Ovary (tissue), 7 donors: ENCODE measurements at regions not wholly inside any gene's neighbourhood (a gene's known extent, or its start where the extent isn't known, plus 50 kb on each side); places are given as distances from the start of the nearest gene placed in this dataset.
"Not testable (repeated sequence)": the region's sequence is repeated elsewhere in the genome, so short reads cannot be mapped to it uniquely, and the experiment has no call there.

Experiments used
- DNase-seq, 5 donors: peaks; one replicate each; pipeline ENCODE4 v3.0.0-alpha.2; 2019 to 2020
- H3K27ac ChIP-seq, 2 donors: fragments of 200-600 bp; one replicate each; pipeline versions ENCODE4 v1.5.1 to v1.8.0; 2019 to 2022
- H3K27me3 ChIP-seq: fragments of 200-600 bp; one replicate; pipeline ENCODE4 v1.8.0; 2022
- H3K36me3 ChIP-seq: fragments of 200-600 bp; sonication (generic); one replicate; pipeline ENCODE4 v1.5.1; 2019
- H3K4me1 ChIP-seq: one replicate; pipeline ENCODE4 v1.8.1; 2013; ENCODE audit warnings: mild to moderate bottlenecking, moderate library complexity; ENCODE audit not compliant: insufficient read depth
- H3K4me3 ChIP-seq: fragments of 200-600 bp; sonication (generic); one replicate; pipeline ENCODE4 v1.5.1; 2017
- H3K9me3 ChIP-seq, 2 donors: fragments of 200-600 bp in 1 of 2; sonication (generic) in 1 of 2; one replicate each; pipeline versions ENCODE4 v1.5.1 to v1.8.1; 2013 to 2019; ENCODE audit warnings: mild to moderate bottlenecking in 1 of 2, moderate library complexity in 1 of 2
- EP300 ChIP-seq: sonication (generic); formaldehyde crosslinking; IDR thresholded peaks from one replicate; pipeline ENCODE4 v1.6.1; 2017; ENCODE audit warnings: antibody characterized with exemption
- POLR2A ChIP-seq: fragments of 450-650 bp; IDR thresholded peaks from one replicate; pipeline ENCODE4 v1.6.1; 2017; ENCODE audit warnings: antibody characterized with exemption, mild to moderate bottlenecking, moderate library complexity
- WGBS, 3 donors: extraction: QIAGEN DNeasy Blood & Tissue Kit in 1 of 3; methylation state at CpG; one replicate each; pipeline versions ENCODE4 v1.1.5 to v1.1.7; 2013 to 2017; 5-methylcytosine and 5-hydroxymethylcytosine counted together
- intact Hi-C, 4 donors: fragments of 100-400 bp; cut with DNase I; formaldehyde crosslinking; loops; one replicate each; pipeline versions ENCODE4 v1.11.0 to v1.15.1; 2022 to 2023
- TF ChIP-seq, protein P1 (sequence below), 3 donors: fragments of 450-650 bp in 2 of 3; fragments of 200-600 bp in 1 of 3; IDR thresholded peaks; one replicate each; pipeline versions ENCODE4 v1.5.1 to v1.8.0; 2016 to 2022; ENCODE audit warnings: antibody characterized with exemption in 3 of 3, mild to moderate bottlenecking in 1 of 3
- donor health status: DM: no; HTN: no; CAD: no; lungs with moderate emphysema.
- donor health status: DM: no; HTN: no; CAD: no.
- donor health status: Bipolar disorder and iron deficiency.
- donor health status: DM: no; HTN: no; CAD: no.
- donor health status: DM: yes; HTN: yes; CAD: no.

DNA sequence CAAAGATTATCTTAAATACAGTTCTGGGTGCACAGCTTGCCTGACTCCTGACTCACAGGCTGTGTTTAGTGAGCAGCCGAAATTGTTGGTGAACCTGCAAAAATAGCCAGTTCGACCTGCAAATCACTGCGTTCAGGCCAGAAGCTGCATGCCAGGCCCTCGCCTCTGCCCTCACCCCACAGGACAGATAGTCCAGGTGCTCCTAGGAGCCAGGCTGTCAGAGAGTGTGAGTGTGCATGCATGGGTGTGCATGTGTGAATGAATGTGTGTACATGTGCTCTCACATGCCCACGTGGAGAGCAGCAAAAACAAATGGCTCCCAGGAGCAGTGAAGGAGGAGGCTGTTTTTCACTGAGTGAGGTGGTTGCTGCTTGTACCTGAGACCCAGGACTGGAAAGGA is 131.8 kb downstream of the ABCC12 start:
- Histone ChIP-seq H3K27ac (no peak overlapping the region), H3K27me3 (no peaks in the 10 kb centered on the region), H3K4me1 (no peaks in the 10 kb centered on the region), H3K36me3 (no peaks in the 10 kb centered on the region), H3K4me3 (no peak overlapping the region), H3K9me3 (no peaks in the 10 kb centered on the region)
- WGBS, 3 donors, result 14 to 35% (median 15%) methylated on average over 5 of the region's 5 CpGs
- DNase-seq, result no peak
- intact Hi-C loops, result no loop called here
- no peak for TF ChIP-seq EP300
- TF ChIP-seq POLR2A, result no peak
- TF ChIP-seq, protein P1, sequence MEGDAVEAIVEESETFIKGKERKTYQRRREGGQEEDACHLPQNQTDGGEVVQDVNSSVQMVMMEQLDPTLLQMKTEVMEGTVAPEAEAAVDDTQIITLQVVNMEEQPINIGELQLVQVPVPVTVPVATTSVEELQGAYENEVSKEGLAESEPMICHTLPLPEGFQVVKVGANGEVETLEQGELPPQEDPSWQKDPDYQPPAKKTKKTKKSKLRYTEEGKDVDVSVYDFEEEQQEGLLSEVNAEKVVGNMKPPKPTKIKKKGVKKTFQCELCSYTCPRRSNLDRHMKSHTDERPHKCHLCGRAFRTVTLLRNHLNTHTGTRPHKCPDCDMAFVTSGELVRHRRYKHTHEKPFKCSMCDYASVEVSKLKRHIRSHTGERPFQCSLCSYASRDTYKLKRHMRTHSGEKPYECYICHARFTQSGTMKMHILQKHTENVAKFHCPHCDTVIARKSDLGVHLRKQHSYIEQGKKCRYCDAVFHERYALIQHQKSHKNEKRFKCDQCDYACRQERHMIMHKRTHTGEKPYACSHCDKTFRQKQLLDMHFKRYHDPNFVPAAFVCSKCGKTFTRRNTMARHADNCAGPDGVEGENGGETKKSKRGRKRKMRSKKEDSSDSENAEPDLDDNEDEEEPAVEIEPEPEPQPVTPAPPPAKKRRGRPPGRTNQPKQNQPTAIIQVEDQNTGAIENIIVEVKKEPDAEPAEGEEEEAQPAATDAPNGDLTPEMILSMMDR (IDR thresholded peaks at IDR 0.05), result no peak

DNA sequence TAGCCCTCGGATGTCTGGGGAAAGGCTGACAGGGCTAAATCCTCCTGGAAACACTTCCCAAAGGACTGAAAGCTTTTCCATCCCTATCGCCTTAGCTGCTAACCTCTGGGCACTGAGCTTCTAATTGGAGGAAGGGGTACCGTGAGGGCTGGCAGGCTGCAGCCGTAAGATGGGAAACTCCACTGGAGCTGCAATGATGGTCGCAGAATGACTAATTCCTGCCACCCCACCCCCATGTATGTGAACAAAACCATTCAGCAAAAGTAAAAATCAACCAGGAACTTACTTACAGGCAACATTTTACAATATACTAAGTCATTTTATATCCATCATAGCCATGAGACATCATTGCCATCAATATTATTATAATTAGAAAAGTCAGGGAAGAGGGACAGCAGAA is 133.3 kb downstream of the ABCC12 start:
- DNase-seq, result no peak
- Histone ChIP-seq H3K4me1 (no peaks in the 10 kb centered on the region), H3K27ac (no peak overlapping the region), H3K27me3 (no peaks in the 10 kb centered on the region), H3K36me3 (no peaks in the 10 kb centered on the region), H3K4me3 (no peak overlapping the region), H3K9me3 (no peaks in the 10 kb centered on the region)
- intact Hi-C loops, result no loop called here
- 87 to 94% (median 90%) methylated on average over 5 of the region's 5 CpGs for WGBS, 3 donors
- TF ChIP-seq, protein P1 (IDR thresholded peaks at IDR 0.05), result no peak
- no peak for TF ChIP-seq EP300
- no peak for TF ChIP-seq POLR2A

DNA sequence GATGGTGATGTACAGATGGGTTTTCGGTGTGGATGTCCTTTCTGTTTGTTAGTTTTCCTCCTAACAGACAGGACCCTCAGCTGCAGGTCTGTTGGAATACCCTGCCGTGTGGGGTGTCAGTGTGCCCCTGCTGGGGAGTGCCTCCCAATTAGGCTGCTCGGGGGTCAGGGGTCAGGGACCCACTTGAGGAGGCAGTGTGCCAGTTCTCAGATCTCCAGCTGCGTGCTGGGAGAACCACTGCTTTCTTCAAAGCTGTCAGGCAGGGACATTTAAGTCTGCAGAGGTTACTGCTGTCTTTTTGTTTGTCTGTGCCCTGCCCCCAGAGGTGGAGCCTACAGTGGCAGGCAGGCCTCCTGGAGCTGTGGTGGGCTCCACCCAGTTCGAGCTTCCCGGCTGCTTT is 135.2 kb downstream of the ABCC12 start:
- intact Hi-C loops, DNase-seq, H3K36me3 ChIP-seq, H3K4me1 ChIP-seq, H3K4me3 ChIP-seq, H3K27ac ChIP-seq, H3K27me3 ChIP-seq, H3K9me3 ChIP-seq: not testable (repeated sequence)
- WGBS, 3 donors, result 28 to 31% (median 30%) methylated on average over 4 to 5 of the region's 6 CpGs

DNA sequence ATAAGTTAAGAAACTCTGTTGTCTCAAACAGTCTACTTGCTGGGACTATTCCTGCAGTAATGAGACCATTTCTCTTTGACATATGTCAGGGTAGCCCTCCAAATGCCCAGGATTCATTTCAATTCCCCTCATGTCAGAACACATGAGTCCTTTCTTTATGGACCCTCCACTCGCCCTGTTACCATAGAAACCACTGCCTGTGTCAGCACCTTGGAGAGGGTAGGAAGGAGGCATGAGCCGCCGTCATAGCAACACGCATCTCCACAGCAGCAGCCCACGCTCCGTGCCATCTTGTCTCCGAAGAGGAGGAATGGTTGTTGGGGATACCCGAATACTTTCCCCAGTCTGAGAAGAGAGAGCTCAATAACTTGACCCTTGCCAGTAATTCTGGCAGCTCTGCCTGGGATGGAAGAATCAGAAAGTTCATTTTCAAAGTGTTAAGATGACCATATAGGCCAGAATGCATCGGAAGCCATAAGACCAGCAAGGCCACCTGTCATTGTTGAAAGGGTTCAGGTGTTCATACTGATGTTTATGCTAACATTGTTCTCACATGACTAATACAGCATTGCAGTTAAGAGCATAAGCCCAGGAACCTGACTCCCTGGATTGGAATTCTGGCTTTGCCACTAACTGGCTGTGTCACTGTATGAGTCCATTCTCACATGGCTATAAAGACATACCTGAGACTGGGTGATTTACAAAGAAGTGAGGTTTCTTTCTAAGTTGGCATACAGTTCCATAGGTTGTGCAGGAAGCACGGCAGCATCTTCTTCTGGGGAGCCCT is 141.3 kb downstream of the ABCC12 start:
- Histone ChIP-seq H3K4me1 (no peaks in the 10 kb centered on the region), H3K4me3 (no peak overlapping the region), H3K27me3 (no peaks in the 10 kb centered on the region), H3K36me3 (no peaks in the 10 kb centered on the region), H3K27ac (no peak overlapping the region), H3K9me3 (no peaks in the 10 kb centered on the region)
- intact Hi-C loops, result no loop called here
- TF ChIP-seq, protein P1 (IDR thresholded peaks at IDR 0.05), result no peak
- TF ChIP-seq POLR2A, result no peak
- TF ChIP-seq EP300, result no peak
- DNase-seq, result no peak
- WGBS, 3 donors, result 70 to 75% (median 73%) methylated on average over 10 of the region's 10 CpGs

DNA sequence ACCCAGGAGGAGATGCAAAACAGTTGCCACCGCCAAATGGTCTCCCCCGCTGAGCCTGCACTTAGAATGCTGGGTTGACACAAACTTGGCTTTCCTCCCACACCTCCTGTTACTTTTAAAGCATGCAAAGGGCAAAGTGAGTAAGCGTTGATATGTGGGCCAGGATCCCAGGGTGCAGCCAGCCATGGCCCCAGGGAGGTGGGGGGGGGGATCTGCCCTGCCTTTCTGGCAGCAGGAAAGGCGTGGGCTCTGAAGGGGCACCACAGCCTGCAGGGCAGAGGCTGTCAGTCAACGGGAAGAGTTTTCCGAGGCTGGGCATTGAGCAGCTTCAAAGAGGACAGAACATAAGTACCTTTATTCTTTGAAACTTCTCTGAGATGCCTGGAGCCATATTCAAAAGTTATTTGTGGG is 142.3 kb downstream of the ABCC12 start:
- WGBS, 3 donors, result 62 to 67% (median 62%) methylated on average over 6 of the region's 6 CpGs
- DNase-seq, result no peak
- H3K36me3 ChIP-seq, result no peaks in the 10 kb centered on the region
- no peaks in the 10 kb centered on the region for H3K9me3 ChIP-seq
- H3K4me3 ChIP-seq, result no peak overlapping the region
- no peak overlapping the region for H3K27ac ChIP-seq
- no peak for TF ChIP-seq POLR2A
- no peaks in the 10 kb centered on the region for H3K27me3 ChIP-seq
- no peaks in the 10 kb centered on the region for H3K4me1 ChIP-seq
- intact Hi-C loops, result no loop called here
